ENCODE measurements at regions not wholly inside any gene's neighbourhood (a gene's known extent, or its start where the extent isn't known, plus 50 kb on each side); places are given as distances from the start of the nearest gene placed in this dataset.
"Not testable (repeated sequence)": the region's sequence is repeated elsewhere in the genome, so short reads cannot be mapped to it uniquely, and the experiment has no call there.

DNA sequence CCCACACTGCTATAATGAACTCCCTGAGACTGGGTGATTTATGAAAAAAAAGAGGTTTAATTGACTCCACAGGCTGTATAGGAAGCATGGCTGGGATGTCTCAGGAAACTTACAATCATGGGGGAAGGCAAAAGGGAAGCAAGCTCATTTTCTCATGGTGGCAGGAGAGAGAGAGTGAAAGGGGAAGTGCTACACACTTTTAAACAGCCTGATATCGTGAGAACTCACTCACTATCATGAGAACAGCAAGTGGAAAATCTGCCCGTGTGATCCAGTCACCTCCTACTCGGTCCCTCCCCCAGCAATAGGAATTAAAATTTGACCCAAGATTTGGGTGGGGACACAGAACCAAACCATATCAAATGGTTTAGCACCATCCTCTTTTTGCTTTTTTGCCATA is 116.6 kb upstream of the CEP162 start:
- DNase-seq, result no peak

DNA sequence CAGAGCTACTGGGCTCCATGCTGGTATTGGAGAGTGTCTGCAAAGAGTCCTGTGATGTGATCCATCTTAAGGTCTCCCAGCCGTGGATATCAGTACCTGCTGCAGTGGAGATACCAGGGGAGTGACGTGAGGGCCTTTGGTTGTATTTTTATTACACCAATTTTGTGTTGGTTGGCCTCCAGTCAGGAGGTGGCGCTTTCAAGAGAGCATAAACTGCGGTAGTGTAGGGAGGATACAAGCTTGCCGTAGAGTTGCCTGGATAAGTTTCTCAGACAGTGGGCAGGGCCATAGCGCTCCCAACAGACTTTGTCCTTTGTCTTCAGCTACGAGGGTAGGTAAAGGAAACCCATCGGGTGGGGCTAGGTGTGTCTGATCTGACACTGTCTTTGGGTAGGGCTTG is 113.0 kb upstream of the CEP162 start:
- no peak for DNase-seq

DNA sequence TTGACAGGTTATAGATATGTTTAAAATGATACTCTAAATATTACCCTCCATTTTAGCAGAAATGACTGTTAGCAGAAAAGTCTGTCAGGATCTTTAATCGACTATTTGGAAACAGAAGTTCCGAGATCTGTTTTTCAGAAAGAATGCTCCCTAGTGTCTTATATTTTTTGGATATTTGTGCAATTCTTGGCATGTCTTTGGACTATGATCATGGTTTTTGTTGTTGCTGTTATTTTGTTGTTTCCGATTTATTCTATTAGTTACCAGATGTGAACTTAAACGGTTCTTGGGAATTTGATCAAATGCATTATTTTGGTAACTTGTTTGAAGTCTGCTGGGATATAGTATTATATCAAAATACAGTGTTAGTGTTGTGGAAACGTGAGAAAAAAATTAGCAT is 106.4 kb upstream of the CEP162 start:
- no peak for DNase-seq

DNA sequence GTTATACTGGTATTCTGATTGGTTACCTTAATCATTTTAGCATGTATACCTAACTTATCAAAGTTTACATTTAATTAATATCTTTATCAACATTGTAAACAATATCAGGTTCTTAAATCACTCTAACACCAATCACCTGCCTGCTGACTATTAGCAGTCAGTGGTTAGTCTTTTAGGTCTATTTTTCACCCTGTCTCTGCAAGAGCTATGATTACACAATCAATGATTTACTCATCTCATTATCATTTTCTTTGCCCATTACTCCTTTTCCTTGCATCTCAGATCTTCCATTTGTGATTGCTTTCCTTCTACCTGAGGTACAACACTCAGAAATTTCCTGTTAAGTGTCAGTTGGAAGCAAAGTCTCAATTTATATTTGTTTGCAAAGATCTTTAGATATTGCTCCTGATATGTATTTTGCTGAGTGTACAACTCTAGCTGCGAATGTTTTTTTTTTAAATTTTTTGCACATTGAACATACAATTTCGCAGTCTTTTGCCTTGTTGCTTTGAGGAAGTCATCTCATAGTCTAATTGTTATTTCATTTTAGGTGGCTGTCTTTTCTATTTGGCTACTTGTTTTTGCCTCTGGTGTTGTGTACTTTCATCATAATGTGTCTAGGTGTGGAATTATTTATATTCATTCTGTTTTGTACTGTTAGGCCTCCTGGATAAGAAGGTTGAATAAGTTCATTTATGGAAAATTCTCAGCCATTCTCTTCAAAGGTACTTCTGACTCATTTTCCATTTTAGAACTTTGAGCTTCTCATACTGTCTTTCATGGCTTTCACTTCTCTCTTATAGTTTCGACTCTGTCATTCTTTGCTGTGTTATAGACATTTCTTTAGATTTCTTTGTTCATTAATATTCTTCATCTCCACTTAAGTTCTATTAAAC is 104.9 kb upstream of the CEP162 start:
- DNase-seq, result no peak

DNA sequence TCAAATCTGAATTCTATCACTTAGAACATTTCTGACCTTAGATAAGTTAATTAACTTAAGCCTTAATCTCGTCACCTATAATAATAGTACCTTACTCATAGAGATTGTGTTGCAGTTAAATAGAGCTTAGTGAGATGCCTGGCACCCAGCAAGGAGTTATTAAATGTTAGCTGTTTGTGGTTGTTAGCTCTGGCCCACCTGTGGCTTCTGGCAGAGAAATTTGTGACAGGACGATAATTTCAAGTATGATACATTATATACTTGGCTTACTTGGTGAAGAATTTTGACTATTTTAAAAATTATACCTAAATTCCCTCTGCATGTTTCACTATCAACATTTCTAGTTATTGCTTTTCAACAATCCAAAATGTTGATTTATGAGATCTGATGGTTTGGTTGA is 102.9 kb upstream of the CEP162 start:
- DNase-seq, result no peak

DNA sequence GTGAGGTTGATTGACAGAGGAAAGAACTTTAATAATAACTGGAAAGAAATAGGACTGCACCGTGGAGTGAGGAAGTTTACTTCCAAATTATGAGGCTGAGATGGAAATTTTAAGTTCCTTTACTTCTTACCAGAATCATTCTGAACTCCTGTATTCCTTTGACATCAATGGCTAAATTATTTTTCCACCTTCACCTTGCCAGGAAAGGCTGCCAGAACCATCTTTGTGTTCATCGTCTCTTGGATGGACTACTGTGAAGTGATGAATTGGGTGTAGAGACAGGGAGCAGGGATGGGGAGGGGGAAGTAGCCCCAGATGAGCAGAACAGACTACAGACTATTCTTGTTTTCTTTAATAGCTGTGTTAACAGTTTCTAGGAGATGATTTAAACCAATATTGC is 102.1 kb upstream of the CEP162 start:
- DNase-seq, result no peak

DNA sequence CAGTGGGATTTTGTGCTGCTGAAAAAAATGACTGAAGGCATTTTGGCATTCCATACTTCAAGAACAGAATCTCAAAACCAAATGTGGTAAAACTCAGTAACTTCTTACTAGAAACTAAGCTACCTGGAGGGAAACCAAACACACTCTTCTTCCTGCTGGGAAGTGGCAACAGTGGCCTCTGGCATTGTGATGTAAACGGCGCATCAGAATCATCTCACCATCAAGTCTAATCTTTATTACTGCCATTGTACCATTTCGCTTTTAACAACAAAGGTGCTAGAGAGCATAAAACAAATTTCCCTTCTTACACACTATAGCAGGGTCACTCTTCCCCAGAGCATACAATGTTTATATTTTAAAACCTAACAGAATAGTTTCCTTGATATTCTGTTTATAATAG is 101.6 kb upstream of the CEP162 start:
- DNase-seq, result no peak

DNA sequence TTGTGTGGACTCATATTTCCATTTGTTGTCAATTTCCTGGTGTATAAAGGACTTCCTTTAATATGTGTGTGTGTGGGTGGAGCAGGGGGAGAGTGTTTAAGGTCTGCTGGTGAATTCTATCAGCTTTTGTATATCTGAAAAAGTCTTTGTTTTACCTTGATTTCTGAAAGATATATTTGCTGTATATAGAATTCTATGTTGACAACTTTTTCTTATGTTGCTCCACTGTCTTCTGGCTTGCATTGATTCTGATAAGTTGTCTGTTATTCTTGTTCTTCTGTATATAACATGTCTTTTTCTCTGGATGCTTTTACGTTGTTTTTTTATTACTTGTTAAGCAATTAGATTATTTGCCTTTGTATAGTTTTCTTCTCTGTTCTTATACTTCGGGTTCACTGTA is 90.0 kb upstream of the CEP162 start:
- DNase-seq, result no peak

DNA sequence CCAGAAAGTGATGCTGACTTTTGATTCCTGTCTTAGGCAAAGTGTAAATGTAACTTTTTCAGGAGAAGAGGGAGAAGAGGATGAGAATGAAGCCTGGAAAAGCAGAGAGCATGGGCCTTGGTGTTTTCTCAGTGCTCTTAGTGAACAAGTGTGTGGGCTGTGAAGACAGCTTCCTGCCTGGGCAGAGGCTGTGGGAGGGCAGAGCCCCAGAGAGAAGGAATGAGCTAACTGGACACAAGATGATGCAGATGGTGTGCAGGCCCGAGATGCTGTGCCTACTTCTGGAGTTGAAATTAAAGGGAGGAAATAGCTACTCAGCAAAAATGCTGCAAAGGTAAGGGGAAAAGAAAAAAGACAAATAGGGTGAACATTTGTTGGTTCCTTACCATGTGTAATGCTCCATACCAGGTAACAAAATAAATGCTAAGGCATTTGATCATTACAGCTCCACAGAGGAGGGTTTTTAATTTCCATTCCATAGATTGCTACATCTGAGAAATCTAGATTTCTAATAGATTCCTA is 87.0 kb upstream of the CEP162 start:
- DNase-seq, result no peak

DNA sequence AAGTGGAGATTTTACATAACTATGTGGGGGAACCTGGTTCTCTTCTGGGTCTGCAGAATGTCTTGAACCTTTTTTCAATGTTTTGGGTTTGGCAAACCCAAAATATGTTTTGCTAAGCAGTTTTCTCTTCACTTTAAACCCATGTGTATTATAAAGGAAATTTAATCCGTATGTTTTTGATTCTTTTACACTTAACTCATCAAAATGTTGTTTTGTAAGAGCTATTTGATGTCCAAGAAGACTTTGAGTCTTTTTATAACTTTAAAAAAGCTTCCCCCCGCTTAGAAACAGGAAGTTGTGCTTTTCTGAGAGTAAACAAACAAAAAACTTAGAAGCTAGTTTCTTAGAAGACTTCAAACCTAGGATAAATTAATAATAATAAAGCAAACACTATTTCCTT is 81.9 kb upstream of the CEP162 start:
- no peak for DNase-seq

DNA sequence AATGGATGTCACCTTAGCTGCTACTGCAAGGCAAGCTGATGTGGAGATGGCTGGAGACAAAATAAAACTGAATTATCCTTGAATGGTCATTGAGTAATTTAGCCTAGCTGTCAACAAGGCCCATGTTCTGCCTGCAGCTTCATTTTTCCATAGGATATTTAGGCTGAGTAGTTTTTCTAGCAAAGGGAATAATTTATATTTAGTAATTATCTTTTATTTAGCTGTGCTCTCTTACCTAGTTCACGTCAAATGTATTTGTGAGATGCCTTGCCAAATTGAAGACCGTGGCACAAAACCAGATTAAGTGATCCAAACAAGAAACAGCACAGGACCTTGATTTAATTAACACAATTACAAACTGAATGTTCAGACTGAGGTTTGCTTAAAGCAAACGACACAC is 77.4 kb upstream of the CEP162 start:
- DNase-seq, result no peak

DNA sequence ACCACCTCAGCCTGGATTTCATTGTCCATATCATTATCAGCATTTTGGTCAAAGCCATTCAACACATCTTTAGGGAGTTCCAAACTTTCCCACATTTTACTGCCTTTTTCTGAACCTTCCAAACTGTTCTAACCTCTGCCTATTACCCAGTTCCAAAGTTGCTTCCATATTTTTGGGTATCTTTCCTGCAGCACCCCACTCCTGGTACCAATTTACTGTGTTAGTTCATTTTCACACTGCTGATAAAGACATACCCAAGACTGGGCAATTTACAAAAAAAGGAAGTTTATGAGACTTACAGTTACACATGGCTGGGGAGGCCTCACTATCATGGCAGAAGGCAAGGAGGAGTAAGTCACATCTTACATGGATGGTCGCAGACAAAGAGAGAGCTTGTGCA is 63.6 kb upstream of the CEP162 start:
- not testable (repeated sequence) for DNase-seq

DNA sequence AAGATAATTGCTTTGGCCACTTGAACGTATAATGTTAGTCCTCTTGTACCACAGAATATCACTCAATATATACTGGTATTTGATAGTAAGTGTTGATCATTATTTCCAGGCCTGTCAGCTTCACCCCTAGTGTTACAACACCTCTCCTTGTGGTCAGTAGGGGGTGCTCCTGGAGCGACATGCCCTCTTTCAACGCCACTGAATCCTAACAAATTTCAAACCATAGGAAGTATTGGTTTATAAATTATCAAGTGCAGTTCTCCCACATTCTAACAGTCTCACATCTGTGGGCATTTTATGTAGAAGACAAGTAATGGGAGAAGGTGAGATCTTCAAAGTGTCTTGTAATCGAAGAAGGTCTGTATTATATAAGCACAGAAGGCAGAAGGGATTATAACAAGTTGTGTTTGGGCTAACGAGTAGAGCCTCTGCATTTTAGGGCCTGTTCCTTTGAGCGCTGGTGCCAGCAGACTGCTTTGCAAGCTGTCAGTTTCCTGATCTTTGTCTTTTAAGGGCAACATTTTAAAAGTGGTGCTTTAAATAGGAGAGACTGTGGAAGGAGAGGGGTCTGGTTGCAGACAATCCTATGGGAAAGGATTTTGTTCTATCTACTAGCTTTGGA is 57.1 kb upstream of the CEP162 start:
- DNase-seq, result no peak

DNA sequence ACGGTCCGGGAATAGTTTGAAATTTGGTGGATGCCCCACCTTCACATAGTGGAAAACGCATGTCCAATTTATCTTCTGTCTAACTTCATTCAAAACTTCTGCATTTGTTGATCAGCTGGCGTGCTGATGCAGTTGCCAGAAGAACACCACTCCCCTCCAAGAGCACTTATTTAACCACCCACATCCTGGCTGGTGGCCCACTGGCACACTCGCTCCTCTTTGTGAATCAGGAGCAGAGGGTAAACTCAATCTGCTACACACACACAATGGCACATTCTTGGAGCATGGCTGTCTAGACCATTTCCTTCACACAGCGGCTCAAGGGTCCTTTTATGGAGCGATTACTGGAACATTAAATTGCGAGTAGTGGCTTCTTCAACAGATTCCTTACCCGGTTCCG is 55.1 kb upstream of the CEP162 start:
- no peak for DNase-seq

DNA sequence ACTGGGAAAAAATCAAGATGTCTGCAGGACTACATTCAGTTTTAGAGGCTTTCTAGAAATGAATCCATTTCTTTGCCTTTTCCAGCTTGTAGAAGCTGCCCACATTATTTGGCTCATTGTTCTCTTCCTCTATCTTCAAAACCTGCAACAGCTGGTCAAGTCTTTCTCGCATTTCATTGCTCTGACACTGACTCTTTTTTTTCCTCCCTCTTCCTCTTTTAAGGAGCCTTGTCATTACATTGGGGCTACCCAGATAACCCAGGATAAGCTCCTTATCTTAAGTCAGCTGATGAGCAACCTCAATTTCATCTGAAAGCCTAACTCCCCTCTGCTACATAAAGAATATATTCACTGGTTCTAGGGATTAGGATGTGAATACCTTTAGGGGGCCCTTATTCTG is 53.2 kb upstream of the CEP162 start:
- no peak for DNase-seq

DNA sequence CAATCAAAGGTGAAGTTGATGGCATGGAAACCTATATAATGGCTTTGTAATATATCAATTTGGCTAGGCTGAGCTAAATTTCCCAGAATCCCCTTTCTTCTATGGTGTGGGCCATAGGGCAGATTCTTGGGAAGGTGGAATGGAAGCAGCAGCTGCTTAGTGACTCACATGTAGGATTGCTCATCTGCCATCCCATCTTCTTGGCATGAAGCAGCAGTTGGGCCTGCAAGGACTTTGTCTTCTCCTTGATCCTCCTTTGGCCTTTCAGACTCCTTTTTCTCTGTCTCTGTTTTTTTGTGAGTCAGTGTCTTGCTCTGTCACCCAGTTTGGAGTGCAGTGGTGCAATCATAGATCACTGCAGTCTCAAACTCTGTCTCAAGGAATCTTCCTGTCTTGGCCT is 52.6 kb upstream of the CEP162 start:
- no peak for DNase-seq

DNA sequence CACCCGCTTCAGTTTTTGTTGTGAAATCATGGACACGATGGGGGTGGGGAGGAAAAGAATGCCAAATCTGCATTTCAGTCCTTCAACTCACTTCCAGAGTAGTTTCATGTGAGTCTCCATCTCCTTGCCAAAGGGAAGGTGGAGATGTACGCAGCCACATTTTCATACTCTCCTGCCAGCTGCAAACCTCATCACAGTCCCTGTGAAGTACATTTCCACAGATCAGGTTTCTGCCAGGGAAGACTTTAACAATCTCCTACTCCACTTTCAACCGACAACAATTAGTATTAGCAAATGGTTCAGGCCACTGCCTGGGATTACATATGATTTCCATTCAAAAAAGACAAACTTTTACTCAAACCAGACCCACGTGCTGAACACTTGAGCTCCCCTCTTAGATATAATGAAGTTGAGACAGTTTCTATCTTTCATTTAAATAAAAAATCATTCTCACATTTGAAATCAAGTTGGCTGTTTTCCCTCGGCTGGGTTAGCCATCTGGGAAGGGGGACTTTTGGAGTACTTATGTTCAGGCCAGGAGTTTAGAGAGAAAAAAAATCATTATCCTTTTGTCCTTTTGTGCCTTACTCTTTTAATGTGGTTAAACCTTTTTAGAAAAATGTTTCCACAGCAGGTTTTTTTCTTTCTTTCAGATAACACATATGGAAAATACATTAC is 51.0 kb upstream of the CEP162 start:
- no peak for DNase-seq

All from activated gamma-delta T cell (primary cell).